Ectodermal cell (in vitro differentiated cells): ENCODE measurements at regions not wholly inside any gene's neighbourhood (a gene's known extent, or its start where the extent isn't known, plus 50 kb on each side); places are given as distances from the start of the nearest gene placed in this dataset.

Source experiments
- H3K27ac ChIP-seq: 2 replicates; pipeline ENCODE4 v1.7.0; 2013; ENCODE audit warnings: mild to moderate bottlenecking, low read depth, low read length; ENCODE audit not compliant: insufficient read depth, poor library complexity, severe bottlenecking
- H3K27me3 ChIP-seq: 2 replicates; pipeline ENCODE4 v1.7.0; 2013; ENCODE audit warnings: mild to moderate bottlenecking, low read length; ENCODE audit not compliant: insufficient read depth, control insufficient read depth, poor library complexity, severe bottlenecking
- H3K36me3 ChIP-seq: one replicate; pipeline ENCODE4 v1.7.0; 2013; ENCODE audit warnings: low read length; ENCODE audit not compliant: control insufficient read depth, insufficient read depth
- H3K4me1 ChIP-seq: one replicate; pipeline ENCODE4 v1.7.0; 2013; ENCODE audit warnings: low read length; ENCODE audit not compliant: control insufficient read depth, insufficient read depth
- H3K4me3 ChIP-seq: 2 replicates; pipeline ENCODE4 v1.7.0; 2013; ENCODE audit warnings: low read depth, low read length, control low read depth; ENCODE audit not compliant: insufficient read depth
- H3K9me3 ChIP-seq: 2 replicates; pipeline ENCODE4 v1.7.0; 2013; ENCODE audit warnings: mild to moderate bottlenecking, low read length, moderate library complexity; ENCODE audit not compliant: control insufficient read depth
- WGBS, 2 experiments: methylation state at CpG; one replicate each; pipeline ENCODE4 v1.1.7; 2013; ENCODE audit warnings: missing lambda C conversion rate in 2 of 2; 5-methylcytosine and 5-hydroxymethylcytosine counted together

DNA sequence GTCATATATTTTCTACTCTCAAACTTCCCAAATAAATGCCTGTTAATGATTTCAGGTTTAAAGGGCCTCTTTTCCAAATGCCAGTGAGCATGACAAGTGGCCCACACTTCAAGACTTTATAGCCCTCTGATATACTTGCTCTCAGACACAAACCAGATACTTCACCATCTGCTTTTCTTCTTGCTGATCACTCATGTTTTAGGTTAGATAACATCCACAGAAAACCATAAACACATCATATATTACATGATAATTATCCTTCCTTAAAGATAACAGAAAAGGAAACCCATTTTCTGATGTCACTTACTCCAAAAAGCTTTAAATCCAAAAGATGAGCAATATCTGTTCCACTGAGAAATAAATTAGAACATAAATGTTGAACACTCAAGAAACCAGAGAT, 723.5 kb downstream of the LTN1 start:
- H3K4me1 ChIP-seq, result no peaks in the 10 kb centered on the region
- no peaks in the 10 kb centered on the region for H3K27me3 ChIP-seq
- no peak overlapping the region for H3K27ac ChIP-seq
- H3K4me3 ChIP-seq, result no peak overlapping the region
- no peaks in the 10 kb centered on the region for H3K36me3 ChIP-seq
- H3K9me3 ChIP-seq, result no peaks in the 10 kb centered on the region

DNA sequence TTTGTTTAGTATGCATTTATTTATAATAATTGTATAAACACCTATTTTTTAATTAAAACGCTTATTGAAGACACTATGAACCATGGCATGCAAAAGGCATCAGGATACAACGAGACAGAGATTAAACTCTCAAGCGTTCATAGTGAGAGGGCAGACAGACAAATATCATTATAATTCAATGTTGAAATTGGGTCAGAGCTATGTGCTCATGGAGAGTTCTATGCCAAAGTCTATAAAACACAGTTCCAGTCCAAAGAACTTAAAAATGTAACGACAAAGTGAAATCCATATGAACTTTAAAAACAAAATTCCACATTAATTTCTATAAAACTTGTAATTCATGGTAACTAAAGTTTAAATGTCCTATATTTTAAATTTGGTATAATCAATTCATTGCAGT, 724.0 kb downstream of the LTN1 start:
- Histone ChIP-seq H3K9me3 (no peaks in the 10 kb centered on the region), H3K36me3 (no peaks in the 10 kb centered on the region), H3K4me3 (no peak overlapping the region), H3K4me1 (no peaks in the 10 kb centered on the region), H3K27me3 (no peaks in the 10 kb centered on the region), H3K27ac (no peak overlapping the region)
- WGBS, 2 experiments, result 75 to 93% methylated on average over 3 to 4 of the region's 4 CpGs

DNA sequence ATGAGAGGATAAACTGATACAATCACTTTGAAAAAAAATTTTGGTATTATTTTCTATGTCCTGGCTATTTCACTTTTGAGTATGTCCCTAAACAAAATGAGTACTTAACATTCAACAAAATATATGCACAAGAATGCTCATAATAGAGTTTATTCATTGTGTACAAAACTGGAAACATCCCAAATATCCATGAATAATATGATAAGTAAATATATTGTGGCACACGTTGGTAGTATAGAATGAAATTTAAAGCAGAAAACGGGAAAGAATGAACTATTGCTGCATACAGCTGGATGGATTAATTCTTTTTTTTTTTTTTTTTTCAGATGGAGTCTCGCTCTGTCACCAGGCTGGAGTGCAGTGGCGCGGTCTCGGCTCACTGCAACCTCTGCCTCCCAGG, 725.2 kb downstream of the LTN1 start:
- H3K4me1 ChIP-seq, result no peaks in the 10 kb centered on the region
- no peaks in the 10 kb centered on the region for H3K27me3 ChIP-seq
- H3K4me3 ChIP-seq, result no peak overlapping the region
- WGBS, 2 experiments, result 87 to 91% methylated on average over 6 of the region's 6 CpGs
- H3K36me3 ChIP-seq, result no peaks in the 10 kb centered on the region
- no peak overlapping the region for H3K27ac ChIP-seq
- H3K9me3 ChIP-seq, result no peaks in the 10 kb centered on the region

DNA sequence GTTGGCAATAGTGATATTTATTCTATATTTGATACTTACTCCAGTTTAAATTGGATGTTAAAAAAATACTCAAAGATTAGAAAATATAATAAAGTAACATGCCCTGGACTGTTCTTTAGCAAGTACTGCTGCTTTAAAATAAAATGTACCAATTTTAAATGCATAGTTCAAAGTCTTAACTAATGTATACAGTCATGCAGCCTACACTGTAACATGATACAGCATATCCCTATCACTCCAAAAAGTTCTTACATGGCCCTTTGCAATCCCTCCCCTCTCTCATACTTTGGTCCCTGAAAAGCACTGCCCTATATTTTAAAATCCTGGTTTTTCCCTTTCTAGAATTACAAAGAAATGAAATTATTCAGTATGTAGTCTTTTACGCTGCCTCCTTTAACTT, 726.6 kb downstream of the LTN1 start:
- Histone ChIP-seq H3K4me1 (no peaks in the 10 kb centered on the region), H3K4me3 (no peak overlapping the region), H3K27ac (no peak overlapping the region), H3K36me3 (no peaks in the 10 kb centered on the region), H3K9me3 (no peaks in the 10 kb centered on the region), H3K27me3 (no peaks in the 10 kb centered on the region)
- no CpG with 5 or more reads among the region's 1 CpG for WGBS, 2 experiments

DNA sequence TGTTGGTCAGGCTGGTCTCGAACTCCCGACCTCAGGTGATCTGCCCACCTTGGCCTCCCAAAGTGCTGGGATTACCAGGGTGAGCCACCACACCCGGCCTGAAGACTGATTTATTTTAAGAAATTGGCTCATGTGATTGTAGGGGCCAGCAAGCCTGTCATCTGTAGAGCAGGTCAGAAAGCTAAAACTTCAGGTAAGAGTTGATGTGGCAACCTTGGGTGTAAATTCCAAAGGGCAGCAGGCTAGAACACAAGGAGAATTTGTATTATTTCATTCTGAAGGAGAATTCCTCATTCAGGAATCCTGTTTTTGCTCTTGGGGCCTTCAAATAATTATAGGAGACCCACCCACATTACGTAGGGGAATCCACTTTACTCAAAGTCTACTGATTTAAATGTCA, 728.7 kb downstream of the LTN1 start:
- no peaks in the 10 kb centered on the region for H3K36me3 ChIP-seq
- no peak overlapping the region for H3K27ac ChIP-seq
- H3K4me3 ChIP-seq, result no peak overlapping the region
- 95 to 96% methylated on average over 4 of the region's 4 CpGs for WGBS, 2 experiments
- no peaks in the 10 kb centered on the region for H3K4me1 ChIP-seq
- H3K9me3 ChIP-seq, result no peaks in the 10 kb centered on the region
- H3K27me3 ChIP-seq, result no peaks in the 10 kb centered on the region

DNA sequence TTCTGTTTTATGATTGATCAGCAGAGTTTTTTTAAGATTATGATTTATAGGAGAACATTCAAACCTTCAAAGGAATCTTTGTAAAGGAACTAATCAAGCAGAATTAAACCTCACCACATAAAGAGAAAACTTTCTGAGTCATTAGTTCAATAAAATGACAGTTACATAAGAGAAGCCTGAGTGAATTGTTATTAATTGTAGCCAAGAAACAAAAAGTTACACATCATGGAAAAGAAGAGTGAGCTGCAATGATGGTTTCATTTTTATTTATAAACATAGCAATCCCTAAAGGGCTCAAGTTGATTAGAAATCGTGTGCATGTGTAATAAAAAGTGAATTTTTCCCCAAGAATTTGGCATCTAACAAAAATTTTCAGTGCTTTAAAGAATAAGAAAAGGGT, 731.4 kb downstream of the LTN1 start:
- H3K4me3 ChIP-seq, result no peak overlapping the region
- H3K9me3 ChIP-seq, result no peaks in the 10 kb centered on the region
- no peaks in the 10 kb centered on the region for H3K27me3 ChIP-seq
- 100% methylated on average over 1 of the region's 1 CpG; no CpG with 5 or more reads in 1 of the 2 experiments for WGBS, 2 experiments
- H3K27ac ChIP-seq, result no peak overlapping the region
- H3K4me1 ChIP-seq, result no peaks in the 10 kb centered on the region
- H3K36me3 ChIP-seq, result no peaks in the 10 kb centered on the region

DNA sequence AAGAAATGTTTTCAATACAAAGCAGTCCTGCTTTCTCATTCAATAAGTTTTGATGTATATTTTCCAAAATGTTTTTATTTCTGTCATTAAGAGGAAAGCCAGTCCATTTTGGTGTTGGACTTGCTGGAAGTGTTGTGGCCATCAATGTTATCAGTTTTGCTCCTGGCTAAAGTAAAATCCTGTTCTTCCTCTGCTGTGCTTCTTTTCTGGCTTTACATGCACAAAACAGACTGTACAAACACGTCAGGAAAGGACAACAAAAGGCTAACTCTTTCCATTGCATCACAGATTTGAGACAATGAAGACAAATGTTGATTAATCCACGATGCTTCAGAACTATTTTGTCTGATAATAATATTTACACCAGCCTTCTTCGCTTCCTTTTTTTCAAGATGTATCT, 735.4 kb downstream of the LTN1 start:
- Histone ChIP-seq H3K9me3 (no peaks in the 10 kb centered on the region), H3K27ac (no peak overlapping the region), H3K27me3 (no peaks in the 10 kb centered on the region), H3K4me3 (no peak overlapping the region), H3K36me3 (no peaks in the 10 kb centered on the region), H3K4me1 (no peaks in the 10 kb centered on the region)
- WGBS, 2 experiments, result 92 to 93% methylated on average over 2 to 3 of the region's 3 CpGs

DNA sequence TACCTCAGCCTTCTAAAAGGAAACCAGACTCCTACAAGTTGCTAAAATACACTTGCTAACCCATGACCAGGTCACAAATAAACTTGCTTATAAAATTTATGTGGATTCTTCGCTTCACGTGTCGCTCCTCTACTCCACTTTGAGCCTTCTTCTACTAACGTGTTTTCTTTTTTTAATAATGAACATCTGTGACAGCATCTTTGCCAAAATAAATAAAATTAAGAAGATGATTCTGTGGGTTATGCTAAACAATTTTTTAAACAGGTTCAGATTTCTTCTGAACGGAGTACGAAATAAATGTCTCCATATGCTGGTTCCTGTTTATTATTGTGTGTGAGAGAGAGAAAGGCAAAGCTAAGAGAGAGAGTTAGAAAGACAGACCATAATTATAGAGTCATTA, 735.8 kb downstream of the LTN1 start:
- Histone ChIP-seq H3K9me3 (no peaks in the 10 kb centered on the region), H3K27ac (no peak overlapping the region), H3K4me1 (no peaks in the 10 kb centered on the region), H3K4me3 (no peak overlapping the region), H3K36me3 (no peaks in the 10 kb centered on the region), H3K27me3 (no peaks in the 10 kb centered on the region)
- WGBS, 2 experiments, result 92 to 94% methylated on average over 6 of the region's 6 CpGs

DNA sequence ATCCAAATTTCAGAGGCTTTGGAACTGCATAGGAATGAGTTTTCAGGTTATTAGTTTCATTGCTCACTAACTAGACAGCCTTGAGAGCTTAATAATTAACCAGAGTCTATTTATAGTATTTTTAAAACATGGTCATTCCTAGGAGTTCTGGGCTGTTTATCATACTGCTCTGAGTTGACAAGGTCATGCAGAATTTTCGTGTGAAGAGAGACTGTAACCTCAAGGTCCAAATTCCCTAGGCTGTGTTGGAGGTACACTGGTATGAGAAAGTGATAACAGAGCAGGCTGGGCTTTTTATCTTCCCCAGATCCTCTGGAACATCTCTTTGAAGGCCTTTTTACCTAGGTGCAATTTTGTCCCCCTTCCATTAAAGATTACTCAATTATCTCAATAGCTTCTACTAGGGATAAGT, 736.3 kb downstream of the LTN1 start:
- Histone ChIP-seq H3K4me3 (no peak overlapping the region), H3K27ac (no peak overlapping the region), H3K27me3 (no peaks in the 10 kb centered on the region), H3K9me3 (no peaks in the 10 kb centered on the region), H3K4me1 (no peaks in the 10 kb centered on the region), H3K36me3 (no peaks in the 10 kb centered on the region)
- WGBS, 2 experiments, result 83 to 93% methylated on average over 1 of the region's 1 CpG

DNA sequence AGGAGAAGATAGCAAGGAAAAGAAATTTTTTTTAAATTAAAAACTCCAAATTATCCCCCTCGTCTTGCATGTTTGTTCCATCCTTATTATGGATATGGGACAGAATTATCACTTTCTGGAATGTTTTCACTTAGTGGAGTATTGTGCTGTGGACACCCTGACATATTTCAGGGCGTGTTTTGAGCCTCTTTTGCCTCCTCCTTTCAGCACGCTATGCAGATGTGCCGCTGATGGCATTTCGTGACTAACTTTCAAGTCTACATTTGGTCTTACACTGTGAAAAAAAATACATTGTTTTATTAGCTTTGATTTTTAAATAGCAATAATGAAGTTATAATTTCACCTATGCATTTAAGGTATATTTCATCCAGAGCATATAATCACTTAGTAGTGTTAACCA, 738.7 kb downstream of the LTN1 start:
- Histone ChIP-seq H3K9me3 (no peaks in the 10 kb centered on the region), H3K36me3 (no peaks in the 10 kb centered on the region), H3K27me3 (no peaks in the 10 kb centered on the region), H3K4me1 (no peaks in the 10 kb centered on the region), H3K4me3 (no peak overlapping the region), H3K27ac (no peak overlapping the region)
- WGBS, 2 experiments, result 95 to 98% methylated on average over 4 to 5 of the region's 5 CpGs

DNA sequence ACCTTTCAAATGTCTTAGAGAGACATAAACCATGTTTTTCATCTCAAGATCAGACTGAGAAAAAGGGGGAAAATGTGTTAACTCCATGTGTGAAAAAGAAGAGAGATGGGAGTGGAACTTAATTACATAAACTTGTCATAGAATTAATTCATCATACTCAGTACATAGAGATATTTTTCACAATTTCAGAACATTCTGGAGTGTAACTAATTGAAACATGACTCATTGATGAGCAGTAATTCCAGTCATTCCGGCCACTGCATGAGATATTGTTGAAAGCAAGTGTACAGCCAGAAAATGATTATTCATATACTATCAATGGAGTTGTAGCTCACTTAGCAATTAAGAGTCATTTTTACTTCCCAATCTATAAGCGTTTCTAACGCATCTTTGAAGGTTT, 739.3 kb downstream of the LTN1 start:
- Histone ChIP-seq H3K36me3 (no peaks in the 10 kb centered on the region), H3K4me1 (no peaks in the 10 kb centered on the region), H3K27ac (no peak overlapping the region), H3K27me3 (no peaks in the 10 kb centered on the region), H3K9me3 (no peaks in the 10 kb centered on the region), H3K4me3 (no peak overlapping the region)
- 100% methylated on average over 1 of the region's 3 CpGs; no CpG with 5 or more reads in 1 of the 2 experiments for WGBS, 2 experiments
